ENCODE measurements at regions not wholly inside any gene's neighbourhood (a gene's known extent, or its start where the extent isn't known, plus 50 kb on each side); places are given as distances from the start of the nearest gene placed in this dataset.
A peak's percentile ranks its signal among the peaks of the same experiment; 100 is the strongest.

DNA sequence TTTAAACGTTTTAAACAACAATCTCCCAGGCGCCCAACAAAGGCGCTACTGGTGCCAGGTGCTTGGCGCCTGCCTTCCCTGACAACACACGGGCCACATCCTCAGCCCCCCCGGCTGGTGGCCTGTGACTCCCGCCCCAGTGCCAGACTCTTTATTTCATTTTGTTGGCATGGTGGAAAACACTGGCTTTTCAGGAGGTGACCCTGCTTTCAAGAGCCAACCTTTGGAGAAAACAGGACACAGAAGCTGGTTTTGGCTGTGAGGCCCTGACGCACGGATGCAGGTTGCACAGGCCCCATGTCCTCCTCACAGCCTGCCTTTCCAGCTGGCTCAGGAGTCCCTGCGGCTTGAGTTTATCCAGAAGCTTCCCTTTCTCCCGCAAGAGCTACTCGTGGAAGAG lies 100.0 kb downstream of the METRNL start:
- no peak overlapping the region for H3K4me3 ChIP-seq (ENCODE audit: low read depth in 1 of 2, low read length in 2 of 2)
- no peaks in the 10 kb centered on the region for H3K4me1 ChIP-seq (ENCODE audit: control insufficient read depth in 1 of 2, insufficient read depth in 2 of 2, low read length in 2 of 2)
- H3K9ac ChIP-seq (ENCODE audit: low read depth in 1 of 2, low read length in 2 of 2) = no peak overlapping the region
- no peaks in the 10 kb centered on the region for H3K36me3 ChIP-seq (ENCODE audit: control insufficient read depth in 1 of 2, insufficient read depth in 2 of 2, low read length in 2 of 2)
- H3K27me3 ChIP-seq (ENCODE audit: control insufficient read depth in 1 of 2, insufficient read depth in 2 of 2, low read length in 2 of 2) = no peaks in the 10 kb centered on the region
- H3K27ac ChIP-seq (ENCODE audit: low read depth, low read length) = no peak overlapping the region
- no peaks in the 10 kb centered on the region for H3K9me3 ChIP-seq (ENCODE audit: control insufficient read depth in 1 of 2, low read length in 2 of 2)

DNA sequence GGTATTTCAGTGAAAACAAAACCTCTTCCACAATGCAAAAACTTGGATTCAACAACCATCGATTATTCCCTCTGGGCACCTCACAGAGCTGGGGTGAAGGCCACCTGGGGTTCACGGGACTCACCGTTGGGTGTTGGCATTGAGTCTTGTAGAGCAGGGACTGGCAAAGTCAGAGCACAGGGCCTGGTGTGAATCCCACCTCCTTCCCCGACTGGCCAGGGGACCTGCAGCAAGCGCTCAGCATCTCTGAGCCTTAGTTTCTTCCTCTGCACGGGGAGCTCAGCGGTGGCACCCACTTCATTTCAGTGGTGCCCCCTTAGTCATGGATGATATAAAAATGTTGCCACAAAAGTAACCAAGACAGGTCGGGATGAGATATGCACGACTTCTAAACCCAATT lies 100.4 kb downstream of the METRNL start:
- Histone ChIP-seq H3K27ac (ENCODE audit: low read depth, low read length) (no peak overlapping the region), H3K9me3 (ENCODE audit: control insufficient read depth in 1 of 2, low read length in 2 of 2) (no peaks in the 10 kb centered on the region), H3K4me1 (ENCODE audit: control insufficient read depth in 1 of 2, insufficient read depth in 2 of 2, low read length in 2 of 2) (no peaks in the 10 kb centered on the region), H3K9ac (ENCODE audit: low read depth in 1 of 2, low read length in 2 of 2) (no peak overlapping the region), H3K27me3 (ENCODE audit: control insufficient read depth in 1 of 2, insufficient read depth in 2 of 2, low read length in 2 of 2) (no peaks in the 10 kb centered on the region), H3K36me3 (ENCODE audit: control insufficient read depth in 1 of 2, insufficient read depth in 2 of 2, low read length in 2 of 2) (no peaks in the 10 kb centered on the region), H3K4me3 (ENCODE audit: low read depth in 1 of 2, low read length in 2 of 2) (no peak overlapping the region)

DNA sequence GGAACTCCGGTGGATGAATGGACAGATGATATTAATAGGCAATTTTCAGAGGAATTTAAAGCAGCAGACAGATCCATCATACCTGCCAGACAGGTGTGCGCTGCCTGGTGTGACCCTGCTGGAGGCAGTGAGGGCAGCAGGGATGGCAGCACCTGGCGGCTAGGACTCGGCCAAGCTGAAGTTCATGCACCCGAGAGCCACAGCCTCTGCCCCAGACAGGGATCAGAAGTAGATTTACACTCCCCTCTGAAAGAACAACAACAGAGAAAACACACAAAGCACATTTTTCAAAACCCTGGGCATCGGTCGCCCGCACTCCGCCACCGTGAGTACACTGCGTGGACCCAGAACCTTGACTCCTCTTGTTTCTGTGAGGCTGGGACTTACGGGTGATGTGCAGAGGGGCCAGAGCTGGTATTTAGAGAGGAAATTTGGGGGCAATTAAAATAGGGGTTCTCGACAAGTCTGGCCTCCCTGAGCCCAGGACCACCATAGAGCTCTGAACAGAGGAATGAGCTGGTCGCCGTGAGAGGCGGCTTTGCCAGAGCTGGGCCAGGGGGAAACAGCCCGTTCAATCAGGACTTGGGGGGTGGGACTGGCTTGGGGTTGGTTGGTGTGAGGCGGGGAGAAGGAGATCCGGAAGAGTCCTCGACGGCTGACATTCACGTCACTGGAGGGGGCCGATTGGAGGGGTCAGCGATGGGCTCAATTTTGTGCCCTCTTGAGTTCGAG lies 101.0 kb downstream of the METRNL start:
- Histone ChIP-seq H3K9me3 (ENCODE audit: control insufficient read depth in 1 of 2, low read length in 2 of 2) (no peaks in the 10 kb centered on the region), H3K9ac (ENCODE audit: low read depth in 1 of 2, low read length in 2 of 2) (no peak overlapping the region), H3K4me3 (ENCODE audit: low read depth in 1 of 2, low read length in 2 of 2) (no peak overlapping the region), H3K36me3 (ENCODE audit: control insufficient read depth in 1 of 2, insufficient read depth in 2 of 2, low read length in 2 of 2) (no peaks in the 10 kb centered on the region), H3K4me1 (ENCODE audit: control insufficient read depth in 1 of 2, insufficient read depth in 2 of 2, low read length in 2 of 2) (no peaks in the 10 kb centered on the region), H3K27ac (ENCODE audit: low read depth, low read length) (no peak overlapping the region), H3K27me3 (ENCODE audit: control insufficient read depth in 1 of 2, insufficient read depth in 2 of 2, low read length in 2 of 2) (no peaks in the 10 kb centered on the region)

- Histone ChIP-seq H3K9ac (ENCODE audit: low read depth in 1 of 2, low read length in 2 of 2) (no peak overlapping the region), H3K36me3 (ENCODE audit: control insufficient read depth in 1 of 2, insufficient read depth in 2 of 2, low read length in 2 of 2) (no peaks in the 10 kb centered on the region), H3K9me3 (ENCODE audit: control insufficient read depth in 1 of 2, low read length in 2 of 2) (no peaks in the 10 kb centered on the region), H3K4me1 (ENCODE audit: control insufficient read depth in 1 of 2, insufficient read depth in 2 of 2, low read length in 2 of 2) (no peaks in the 10 kb centered on the region), H3K27me3 (ENCODE audit: control insufficient read depth in 1 of 2, insufficient read depth in 2 of 2, low read length in 2 of 2) (no peaks in the 10 kb centered on the region), H3K27ac (ENCODE audit: low read depth, low read length) (no peak overlapping the region), H3K4me3 (ENCODE audit: low read depth in 1 of 2, low read length in 2 of 2) (no peak overlapping the region)
Measured at GRCh38 chr17:83180996-83181481, 101.6 kb downstream of the METRNL start.

DNA sequence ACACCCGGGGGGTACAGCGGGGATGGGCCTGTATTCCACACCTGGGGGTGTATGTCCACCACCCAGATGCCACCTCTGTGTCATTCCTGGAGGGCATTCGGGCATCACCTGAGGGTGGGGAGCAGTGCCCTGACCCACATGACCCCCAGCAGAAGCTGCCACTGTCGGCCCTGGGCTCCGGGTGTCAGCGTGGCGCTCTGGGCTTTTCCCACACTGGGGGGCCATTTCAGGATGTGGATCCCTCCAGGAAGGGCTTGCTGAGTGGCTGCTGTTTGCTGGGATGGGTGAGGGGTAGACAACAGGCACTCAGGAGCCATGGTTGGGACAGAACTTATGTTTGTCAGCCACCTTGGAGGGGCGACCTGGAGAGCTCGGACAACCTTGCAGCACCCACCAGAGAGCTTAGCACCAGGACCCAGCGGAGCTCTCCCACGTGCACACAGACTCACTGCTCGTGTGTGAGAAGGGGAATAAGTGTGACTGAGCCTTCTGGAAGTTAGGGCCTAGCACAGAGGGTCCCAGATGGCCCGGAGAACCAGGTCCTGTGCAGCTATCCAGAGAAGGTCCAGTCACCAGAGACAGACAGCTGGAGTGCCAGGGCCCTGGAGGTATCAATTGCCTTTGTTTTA lies 102.7 kb downstream of the METRNL start:
- no peaks in the 10 kb centered on the region for H3K9me3 ChIP-seq (ENCODE audit: control insufficient read depth in 1 of 2, low read length in 2 of 2)
- no peak overlapping the region for H3K4me3 ChIP-seq (ENCODE audit: low read depth in 1 of 2, low read length in 2 of 2)
- H3K36me3 ChIP-seq (ENCODE audit: control insufficient read depth in 1 of 2, insufficient read depth in 2 of 2, low read length in 2 of 2) = no peaks in the 10 kb centered on the region
- no peak overlapping the region for H3K9ac ChIP-seq (ENCODE audit: low read depth in 1 of 2, low read length in 2 of 2)
- no peak overlapping the region for H3K27ac ChIP-seq (ENCODE audit: low read depth, low read length)
- H3K27me3 ChIP-seq (ENCODE audit: control insufficient read depth in 1 of 2, insufficient read depth in 2 of 2, low read length in 2 of 2) = no peaks in the 10 kb centered on the region
- no peaks in the 10 kb centered on the region for H3K4me1 ChIP-seq (ENCODE audit: control insufficient read depth in 1 of 2, insufficient read depth in 2 of 2, low read length in 2 of 2)

- H3K27ac ChIP-seq (ENCODE audit: low read depth, low read length) = peak overlapping the region; percentile 7
Measured at GRCh38 chr17:83182620-83183101, 103.3 kb downstream of the METRNL start.

GRCh38 chr17:83183145-83183948 lies 103.9 kb downstream of the METRNL start:
- H3K4me1 ChIP-seq (ENCODE audit: control insufficient read depth in 1 of 2, insufficient read depth in 2 of 2, low read length in 2 of 2) = no peaks in the 10 kb centered on the region
- H3K4me3 ChIP-seq (ENCODE audit: low read depth in 1 of 2, low read length in 2 of 2) = no peak overlapping the region
- H3K9me3 ChIP-seq (ENCODE audit: control insufficient read depth in 1 of 2, low read length in 2 of 2) = no peaks in the 10 kb centered on the region
- H3K36me3 ChIP-seq (ENCODE audit: control insufficient read depth in 1 of 2, insufficient read depth in 2 of 2, low read length in 2 of 2) = no peaks in the 10 kb centered on the region
- H3K27me3 ChIP-seq (ENCODE audit: control insufficient read depth in 1 of 2, insufficient read depth in 2 of 2, low read length in 2 of 2) = no peaks in the 10 kb centered on the region
- no peak overlapping the region for H3K9ac ChIP-seq (ENCODE audit: low read depth in 1 of 2, low read length in 2 of 2)
- no peak overlapping the region for H3K27ac ChIP-seq (ENCODE audit: low read depth, low read length)

More at GRCh38 chr17:83182620-83183101, 103.3 kb downstream of the METRNL start:
- no peak overlapping the region for H3K9ac ChIP-seq (ENCODE audit: low read depth in 1 of 2, low read length in 2 of 2)
- H3K4me1 ChIP-seq (ENCODE audit: control insufficient read depth in 1 of 2, insufficient read depth in 2 of 2, low read length in 2 of 2) = no peaks in the 10 kb centered on the region
- no peaks in the 10 kb centered on the region for H3K36me3 ChIP-seq (ENCODE audit: control insufficient read depth in 1 of 2, insufficient read depth in 2 of 2, low read length in 2 of 2)
- no peaks in the 10 kb centered on the region for H3K9me3 ChIP-seq (ENCODE audit: control insufficient read depth in 1 of 2, low read length in 2 of 2)
- no peaks in the 10 kb centered on the region for H3K27me3 ChIP-seq (ENCODE audit: control insufficient read depth in 1 of 2, insufficient read depth in 2 of 2, low read length in 2 of 2)
- no peak overlapping the region for H3K4me3 ChIP-seq (ENCODE audit: low read depth in 1 of 2, low read length in 2 of 2)

DNA sequence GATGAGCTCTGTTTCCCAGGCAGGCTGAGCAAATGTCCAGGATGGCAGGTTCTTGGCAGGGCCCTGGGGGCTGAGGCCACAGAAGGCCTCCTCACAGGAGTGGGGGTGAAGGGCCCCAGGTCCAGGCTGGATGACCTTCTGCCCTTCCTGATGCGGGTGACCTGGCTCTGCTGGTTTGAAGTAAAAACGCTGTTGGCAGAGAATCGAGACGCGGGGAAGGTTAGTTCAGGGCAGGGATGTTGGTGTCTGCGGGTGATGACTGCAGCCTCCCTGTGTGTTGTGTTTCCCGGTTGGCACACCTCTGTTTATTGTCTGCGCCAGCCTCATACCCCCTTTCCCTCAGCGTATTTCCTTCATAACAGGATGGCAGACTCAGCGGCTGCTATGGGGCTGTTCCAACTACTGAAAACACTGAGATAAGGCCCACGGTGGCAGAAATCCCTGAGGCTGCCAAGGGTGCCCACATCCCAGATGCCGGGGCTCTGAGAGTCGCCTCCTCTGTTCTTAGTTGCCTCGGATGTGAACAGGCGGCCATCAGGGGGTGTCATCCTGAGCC lies 104.6 kb downstream of the METRNL start:
- no peak overlapping the region for H3K27ac ChIP-seq (ENCODE audit: low read depth, low read length)
- no peak overlapping the region for H3K4me3 ChIP-seq (ENCODE audit: low read depth in 1 of 2, low read length in 2 of 2)
- no peak overlapping the region for H3K9ac ChIP-seq (ENCODE audit: low read depth in 1 of 2, low read length in 2 of 2)
- H3K4me1 ChIP-seq (ENCODE audit: control insufficient read depth in 1 of 2, insufficient read depth in 2 of 2, low read length in 2 of 2) = no peaks in the 10 kb centered on the region
- no peaks in the 10 kb centered on the region for H3K27me3 ChIP-seq (ENCODE audit: control insufficient read depth in 1 of 2, insufficient read depth in 2 of 2, low read length in 2 of 2)
- no peaks in the 10 kb centered on the region for H3K36me3 ChIP-seq (ENCODE audit: control insufficient read depth in 1 of 2, insufficient read depth in 2 of 2, low read length in 2 of 2)
- no peaks in the 10 kb centered on the region for H3K9me3 ChIP-seq (ENCODE audit: control insufficient read depth in 1 of 2, low read length in 2 of 2)

DNA sequence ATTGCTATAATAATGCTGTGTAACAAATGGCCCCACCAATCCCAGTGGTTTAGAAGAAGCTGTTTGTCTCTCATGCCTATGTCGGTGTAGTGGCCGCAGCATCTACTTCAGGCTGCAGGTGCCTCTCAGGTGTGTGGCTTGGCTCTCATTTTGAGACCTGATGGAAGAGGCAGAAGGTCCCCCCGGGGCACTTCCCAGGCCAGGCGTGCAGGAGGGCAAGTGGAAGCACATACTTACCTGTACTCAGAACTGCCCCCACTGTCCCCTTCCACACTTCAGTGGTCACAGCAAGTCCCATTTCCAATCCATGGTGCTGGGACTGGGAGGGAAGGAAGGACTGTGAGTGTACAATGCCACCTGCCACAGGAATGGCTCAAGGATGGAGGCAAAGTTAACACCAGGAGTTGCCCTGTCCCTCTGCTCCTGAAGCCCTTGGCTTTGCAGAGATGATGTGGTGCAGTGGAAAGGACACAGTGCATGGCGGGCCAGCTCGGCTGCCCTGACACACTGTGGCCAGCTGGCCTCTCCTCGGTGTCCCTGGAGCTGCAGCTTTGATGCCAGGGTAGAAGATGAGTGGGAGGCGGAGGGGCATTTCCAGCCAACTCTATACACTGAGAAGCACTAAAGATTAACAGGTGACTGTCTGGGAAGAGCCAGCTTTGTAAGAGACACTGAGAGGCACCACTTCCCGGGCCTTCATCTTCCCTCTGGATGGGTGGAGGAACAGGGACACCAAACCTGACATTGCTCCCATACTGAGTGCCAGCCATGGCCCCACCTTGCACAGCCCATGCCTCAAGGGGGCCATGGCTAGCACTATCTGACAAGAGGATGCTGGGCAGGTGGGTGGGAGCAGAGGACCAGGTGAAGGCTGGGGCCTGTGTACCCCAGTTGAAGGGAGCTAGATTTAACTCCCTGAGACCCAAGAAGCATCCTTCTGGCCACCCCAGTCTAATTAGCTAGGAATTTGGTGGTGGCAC lies 105.9 kb downstream of the METRNL start:
- Histone ChIP-seq H3K27ac (ENCODE audit: low read depth, low read length) (no peak overlapping the region), H3K9ac (ENCODE audit: low read depth in 1 of 2, low read length in 2 of 2) (no peak overlapping the region), H3K27me3 (ENCODE audit: control insufficient read depth in 1 of 2, insufficient read depth in 2 of 2, low read length in 2 of 2) (no peaks in the 10 kb centered on the region), H3K4me1 (ENCODE audit: control insufficient read depth in 1 of 2, insufficient read depth in 2 of 2, low read length in 2 of 2) (no peaks in the 10 kb centered on the region), H3K36me3 (ENCODE audit: control insufficient read depth in 1 of 2, insufficient read depth in 2 of 2, low read length in 2 of 2) (no peaks in the 10 kb centered on the region), H3K9me3 (ENCODE audit: control insufficient read depth in 1 of 2, low read length in 2 of 2) (no peaks in the 10 kb centered on the region), H3K4me3 (ENCODE audit: low read depth in 1 of 2, low read length in 2 of 2) (no peak overlapping the region)

All from duodenal mucosa (tissue), 2 donors.